Stimulated activated effector memory CD8-positive, alpha-beta T cell treated with anti-CD3 and anti-CD28 coated beads, Interleukin-12 subunit alpha, Interleukin-12 subunit beta, amount 100 ng/mL, for 72 hours (primary cell): ENCODE measurements at regions not wholly inside any gene's neighbourhood (a gene's known extent, or its start where the extent isn't known, plus 50 kb on each side); places are given as distances from the start of the nearest gene placed in this dataset.

Experiments used
- ATAC-seq: fragments of 150-1000 bp; cut with Tn5 transposase; 2 replicates; pipeline ENCODE4 v1.10.0; 2021
- DNase-seq, 2 donors: peaks; one replicate each; pipeline ENCODE4 v3.0.0; 2021 to 2022; ENCODE audit warnings: low spot score in 2 of 2
- H3K27ac Mint-ChIP-seq: one replicate; pipeline ENCODE4 v1.8.0; 2022; ENCODE audit warnings: mild to moderate bottlenecking, mixed read lengths
- H3K36me3 Mint-ChIP-seq: one replicate; pipeline ENCODE4 v1.8.0; 2022; ENCODE audit warnings: mild to moderate bottlenecking, mixed read lengths
- H3K4me1 Mint-ChIP-seq: one replicate; pipeline ENCODE4 v1.8.0; 2022; ENCODE audit warnings: mixed read lengths
- H3K4me3 Mint-ChIP-seq: one replicate; pipeline ENCODE4 v1.8.0; 2022; ENCODE audit warnings: mild to moderate bottlenecking, mixed read lengths
- H3K9me3 Mint-ChIP-seq: one replicate; pipeline ENCODE4 v1.8.0; 2022; ENCODE audit warnings: mixed read lengths

GRCh38 chr15:91741986-91742385, 111.5 kb upstream of the SLCO3A1 start:
- Mint-ChIP-seq H3K36me3 (no peaks in the 10 kb centered on the region), H3K4me3 (no peak overlapping the region), H3K4me1 (no peaks in the 10 kb centered on the region), H3K9me3 (no peaks in the 10 kb centered on the region), H3K27ac (no peak overlapping the region)
- no peak for DNase-seq
- no peak for ATAC-seq

GRCh38 chr15:91751611-91752010, 101.9 kb upstream of the SLCO3A1 start:
- Mint-ChIP-seq H3K27ac (no peak overlapping the region), H3K4me3 (no peak overlapping the region), H3K36me3 (no peaks in the 10 kb centered on the region), H3K4me1 (peaks cover 4% of the 10 kb centered on the region), H3K9me3 (peaks cover 6% of the 10 kb centered on the region)
- no peak for DNase-seq
- ATAC-seq, result no peak

GRCh38 chr15:91752081-91752785, 101.3 kb upstream of the SLCO3A1 start:
- ATAC-seq, result no peak
- Mint-ChIP-seq H3K4me3 (no peak overlapping the region), H3K27ac (no peak overlapping the region), H3K9me3 (peaks cover 6% of the 10 kb centered on the region), H3K4me1 (peaks cover 4% of the 10 kb centered on the region), H3K36me3 (no peaks in the 10 kb centered on the region)
- DNase-seq, result no peak

- no peaks in the 10 kb centered on the region for H3K4me1 Mint-ChIP-seq
- no peak for ATAC-seq
- no peak for DNase-seq
- no peaks in the 10 kb centered on the region for H3K36me3 Mint-ChIP-seq
- no peaks in the 10 kb centered on the region for H3K9me3 Mint-ChIP-seq
- H3K27ac Mint-ChIP-seq, result peak overlapping the region; percentile 3
- no peak overlapping the region for H3K4me3 Mint-ChIP-seq
Measured at GRCh38 chr15:91759560-91759959, 93.9 kb upstream of the SLCO3A1 start.

GRCh38 chr15:91765660-91766059, 87.8 kb upstream of the SLCO3A1 start:
- ATAC-seq (no peak), DNase-seq (no peak)
- Mint-ChIP-seq H3K4me3 (no peak overlapping the region), H3K9me3 (no peaks in the 10 kb centered on the region), H3K27ac (no peak overlapping the region), H3K36me3 (no peaks in the 10 kb centered on the region), H3K4me1 (no peaks in the 10 kb centered on the region)

- Mint-ChIP-seq H3K4me3 (no peak overlapping the region), H3K4me1 (no peaks in the 10 kb centered on the region), H3K9me3 (no peaks in the 10 kb centered on the region), H3K36me3 (no peaks in the 10 kb centered on the region), H3K27ac (no peak overlapping the region)
- ATAC-seq (no peak), DNase-seq (no peak)
Measured at GRCh38 chr15:91769476-91769875, 84.0 kb upstream of the SLCO3A1 start.

GRCh38 chr15:91769894-91770293, 83.6 kb upstream of the SLCO3A1 start:
- no peak overlapping the region for H3K4me3 Mint-ChIP-seq
- H3K36me3 Mint-ChIP-seq, result no peaks in the 10 kb centered on the region
- DNase-seq (no peak), ATAC-seq (no peak)
- H3K9me3 Mint-ChIP-seq, result no peaks in the 10 kb centered on the region
- no peak overlapping the region for H3K27ac Mint-ChIP-seq
- no peaks in the 10 kb centered on the region for H3K4me1 Mint-ChIP-seq

GRCh38 chr15:91776104-91776503, 77.4 kb upstream of the SLCO3A1 start:
- Mint-ChIP-seq H3K27ac (no peak overlapping the region), H3K4me1 (no peaks in the 10 kb centered on the region), H3K4me3 (no peak overlapping the region)

GRCh38 chr15:91779960-91780359, 73.5 kb upstream of the SLCO3A1 start:
- no peak overlapping the region for H3K4me3 Mint-ChIP-seq
- no peaks in the 10 kb centered on the region for H3K4me1 Mint-ChIP-seq
- ATAC-seq (no peak), DNase-seq (no peak)
- H3K36me3 Mint-ChIP-seq, result no peaks in the 10 kb centered on the region
- H3K27ac Mint-ChIP-seq, result no peak overlapping the region
- H3K9me3 Mint-ChIP-seq, result no peaks in the 10 kb centered on the region

More at GRCh38 chr15:91776104-91776503, 77.4 kb upstream of the SLCO3A1 start:
- H3K9me3 Mint-ChIP-seq, result no peaks in the 10 kb centered on the region
- ATAC-seq (no peak), DNase-seq (no peak)
- no peaks in the 10 kb centered on the region for H3K36me3 Mint-ChIP-seq

- Mint-ChIP-seq H3K27ac (no peak overlapping the region), H3K4me1 (no peaks in the 10 kb centered on the region), H3K4me3 (no peak overlapping the region), H3K9me3 (no peaks in the 10 kb centered on the region), H3K36me3 (no peaks in the 10 kb centered on the region)
- ATAC-seq (no peak), DNase-seq (no peak)
Measured at GRCh38 chr15:91780387-91780786, 73.1 kb upstream of the SLCO3A1 start.

- no peak for DNase-seq
- no peak overlapping the region for H3K4me3 Mint-ChIP-seq
- H3K27ac Mint-ChIP-seq, result no peak overlapping the region
- no peaks in the 10 kb centered on the region for H3K4me1 Mint-ChIP-seq
- no peaks in the 10 kb centered on the region for H3K9me3 Mint-ChIP-seq
- no peaks in the 10 kb centered on the region for H3K36me3 Mint-ChIP-seq
- ATAC-seq, result no peak
Measured at GRCh38 chr15:91782221-91782620, 71.3 kb upstream of the SLCO3A1 start.

- no peak overlapping the region for H3K4me3 Mint-ChIP-seq
- no peaks in the 10 kb centered on the region for H3K9me3 Mint-ChIP-seq
- no peak overlapping the region for H3K27ac Mint-ChIP-seq
- H3K36me3 Mint-ChIP-seq, result no peaks in the 10 kb centered on the region
- DNase-seq (no peak), ATAC-seq (no peak)
- no peaks in the 10 kb centered on the region for H3K4me1 Mint-ChIP-seq
Measured at GRCh38 chr15:91783008-91783407, 70.5 kb upstream of the SLCO3A1 start.

GRCh38 chr15:91783451-91783850, 70.1 kb upstream of the SLCO3A1 start:
- ATAC-seq, result no peak

GRCh38 chr15:91784973-91785709, 68.4 kb upstream of the SLCO3A1 start:
- peak; percentile 55 for ATAC-seq

More at GRCh38 chr15:91783451-91783850, 70.1 kb upstream of the SLCO3A1 start:
- no peaks in the 10 kb centered on the region for H3K9me3 Mint-ChIP-seq
- H3K4me3 Mint-ChIP-seq, result no peak overlapping the region
- DNase-seq, result no peak
- H3K4me1 Mint-ChIP-seq, result no peaks in the 10 kb centered on the region
- no peaks in the 10 kb centered on the region for H3K36me3 Mint-ChIP-seq
- no peak overlapping the region for H3K27ac Mint-ChIP-seq

GRCh38 chr15:91787198-91787597, 66.3 kb upstream of the SLCO3A1 start:
- DNase-seq (no peak), ATAC-seq (no peak)
- Mint-ChIP-seq H3K4me1 (no peaks in the 10 kb centered on the region), H3K27ac (no peak overlapping the region), H3K9me3 (no peaks in the 10 kb centered on the region), H3K36me3 (no peaks in the 10 kb centered on the region), H3K4me3 (no peak overlapping the region)

More at GRCh38 chr15:91784973-91785709, 68.4 kb upstream of the SLCO3A1 start:
- H3K36me3 Mint-ChIP-seq, result no peaks in the 10 kb centered on the region
- no peaks in the 10 kb centered on the region for H3K4me1 Mint-ChIP-seq
- no peak overlapping the region for H3K27ac Mint-ChIP-seq
- DNase-seq, result no peak
- H3K9me3 Mint-ChIP-seq, result no peaks in the 10 kb centered on the region
- H3K4me3 Mint-ChIP-seq, result no peak overlapping the region

GRCh38 chr15:91789136-91789535, 64.4 kb upstream of the SLCO3A1 start:
- no peak for ATAC-seq
- Mint-ChIP-seq H3K36me3 (no peaks in the 10 kb centered on the region), H3K4me3 (no peak overlapping the region), H3K9me3 (no peaks in the 10 kb centered on the region), H3K4me1 (no peaks in the 10 kb centered on the region), H3K27ac (no peak overlapping the region)
- DNase-seq, result no peak
